GM23338 (cell line): ENCODE measurements at regions not wholly inside any gene's neighbourhood (a gene's known extent, or its start where the extent isn't known, plus 50 kb on each side); places are given as distances from the start of the nearest gene placed in this dataset.

ENCODE experiments used
- CREB1 ChIP-seq: fragments of 250-450 bp; sonication (Bioruptor Pico); IDR thresholded peaks from 2 replicates; pipeline ENCODE4 v1.5.0; 2020; ENCODE audit warnings: low read depth, mild to moderate bottlenecking, moderate library complexity
- CTCF ChIP-seq, 2 experiments: fragments of 200-600 bp in 1 of 2; sonication (generic) in 1 of 2; conservative IDR thresholded peaks; 2 replicates each; pipeline versions ENCODE4 v1.5.1 to v1.6.1; 2016 to 2017; ENCODE audit warnings: antibody characterized with exemption in 2 of 2, low read depth in 2 of 2, mild to moderate bottlenecking in 2 of 2, moderate library complexity in 1 of 2
- ETS1 ChIP-seq: IDR thresholded peaks from 2 replicates; pipeline ENCODE4 v1.6.1; 2016; ENCODE audit warnings: antibody characterized with exemption
- EZH2 ChIP-seq: fragments of 200-600 bp; sonication (generic); IDR thresholded peaks from one replicate; pipeline ENCODE4 v1.8.0; 2017; ENCODE audit warnings: antibody characterized with exemption, mild to moderate bottlenecking, low read depth; ENCODE audit not compliant: unreplicated experiment
- POLR2AphosphoS5 ChIP-seq: IDR thresholded peaks from 2 replicates; pipeline ENCODE4 v1.6.1; 2016; ENCODE audit warnings: antibody characterized with exemption, low read depth
- REST ChIP-seq: IDR thresholded peaks from one replicate; pipeline ENCODE4 v1.6.1; 2018; ENCODE audit warnings: antibody characterized with exemption; ENCODE audit not compliant: unreplicated experiment
- STAT1 ChIP-seq: IDR thresholded peaks from one replicate; pipeline ENCODE4 v1.6.1; 2016; ENCODE audit warnings: antibody characterized with exemption; ENCODE audit not compliant: unreplicated experiment
- ZNF331 ChIP-seq: fragments of 250-450 bp; sonication (Bioruptor Pico); IDR thresholded peaks from 2 replicates; pipeline ENCODE4 v1.5.0; 2020; ENCODE audit warnings: low read depth, mild to moderate bottlenecking, moderate library complexity

- TF ChIP-seq EZH2 (no peak), REST (no peak), CTCF (conservative IDR thresholded peaks at IDR 0.05; ENCODE audit: low read depth in 2 of 2) (no peak), POLR2AphosphoS5 (no peak), STAT1 (no peak), CREB1 (CRISPR knock-in tag) (no peak), ZNF331 (CRISPR knock-in tag) (no peak), ETS1 (no peak)
These were observed 121.8 kb upstream of the TNFSF4 start for GRCh38 chr1:173328961-173329360.
